NCI-H1694 treated with DMSO at 0.1 percent for 48 hours (cell line): ENCODE measurements at regions not wholly inside any gene's neighbourhood (a gene's known extent, or its start where the extent isn't known, plus 50 kb on each side); places are given as distances from the start of the nearest gene placed in this dataset.
"Not testable (repeated sequence)": the region's sequence is repeated elsewhere in the genome, so short reads cannot be mapped to it uniquely, and the experiment has no call there.

Experiments
- DNase-seq: peaks from one replicate; lab custom pipeline; 2025; lab: John Stamatoyannopoulos, UW

GRCh38 chr5:125612181-125612721 lies 811.0 kb upstream of the GRAMD2B start:
- DNase-seq, result no peak

DNA sequence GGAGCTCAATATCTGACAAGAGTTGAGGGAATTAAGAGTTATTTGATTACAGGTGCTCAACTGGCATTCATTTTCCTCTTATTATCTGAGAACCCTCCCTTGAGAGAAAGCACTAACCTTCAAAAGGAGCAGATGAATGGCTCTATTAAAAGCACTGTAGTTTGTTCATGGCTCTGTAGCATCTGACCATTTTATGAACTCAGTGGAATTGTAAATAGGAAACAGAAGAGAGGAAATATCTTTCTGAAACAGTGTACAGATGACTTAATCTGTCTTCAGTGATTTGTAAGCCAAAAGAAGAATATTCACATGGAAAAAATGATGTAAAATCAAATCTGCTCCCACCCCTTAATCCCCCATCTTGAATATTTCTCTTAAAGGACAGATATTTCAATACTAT lies 810.4 kb upstream of the GRAMD2B start:
- DNase-seq, result no peak

GRCh38 chr5:125630237-125630636 lies 793.0 kb upstream of the GRAMD2B start:
- no peak for DNase-seq

DNA sequence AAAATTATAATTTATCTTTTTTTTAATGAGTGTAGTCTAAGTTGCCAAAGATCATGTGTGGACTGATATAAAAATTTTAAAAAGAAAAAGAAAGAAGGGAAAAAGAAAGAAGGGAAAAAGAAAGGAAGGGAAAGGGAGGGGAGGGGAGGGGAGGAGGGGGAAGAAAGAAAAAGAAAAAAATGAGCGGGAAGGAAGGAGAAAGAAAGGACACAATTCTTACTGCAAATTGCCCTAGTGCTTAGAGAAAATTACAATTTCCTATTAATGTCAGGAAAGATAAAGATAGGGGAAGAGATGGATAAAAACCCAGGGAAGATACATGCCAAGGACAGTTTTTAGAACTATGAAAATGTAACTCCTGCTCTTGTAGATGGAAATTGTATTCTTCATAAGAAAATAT lies 789.7 kb upstream of the GRAMD2B start:
- DNase-seq, result no peak

DNA sequence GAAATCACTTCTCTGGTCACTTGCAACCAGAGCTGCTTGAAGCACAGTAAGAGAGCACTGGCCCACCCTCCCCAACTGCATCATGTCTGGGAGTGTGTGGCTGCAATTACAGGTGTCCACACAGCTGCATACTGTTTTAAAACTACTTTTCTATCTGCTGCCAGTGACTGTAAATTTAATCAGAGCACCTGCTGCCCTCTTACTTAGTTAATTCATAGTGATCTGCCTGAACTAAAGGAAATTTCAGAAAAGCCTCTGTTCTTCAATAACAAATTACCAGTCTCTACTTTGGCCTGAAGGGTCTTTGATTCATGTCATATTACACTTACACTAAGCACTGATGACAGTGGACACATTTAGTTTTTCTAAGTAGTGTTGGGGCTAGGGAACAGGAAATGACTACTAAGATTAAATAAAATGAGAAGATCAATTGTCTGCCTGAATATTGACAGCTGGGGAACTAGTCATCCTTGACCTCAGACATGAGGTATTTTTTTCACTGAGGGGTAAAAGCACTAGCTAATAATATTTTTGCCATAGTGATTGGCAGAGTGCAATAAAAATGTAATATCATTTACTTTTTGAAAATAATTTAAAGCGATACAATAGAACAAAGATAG lies 788.9 kb upstream of the GRAMD2B start:
- no peak for DNase-seq

DNA sequence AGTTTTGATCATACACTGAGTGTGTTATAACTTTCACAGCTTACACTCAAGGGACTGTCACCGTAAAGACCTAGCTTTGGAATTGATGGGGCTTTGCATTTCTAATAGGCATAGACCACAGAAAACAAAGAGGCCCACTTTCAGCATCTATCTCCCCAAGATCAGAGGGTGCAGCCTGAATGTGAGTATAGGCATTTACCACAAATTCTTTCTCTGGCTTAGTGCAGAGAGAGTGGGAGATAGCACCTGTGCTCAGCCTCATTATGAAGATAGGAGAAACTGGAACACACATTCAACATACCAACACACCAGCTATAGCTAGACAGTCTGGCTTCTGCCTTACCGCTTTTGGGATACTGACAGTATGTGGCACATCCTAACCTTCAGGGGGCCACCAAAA lies 783.4 kb upstream of the GRAMD2B start:
- no peak for DNase-seq

DNA sequence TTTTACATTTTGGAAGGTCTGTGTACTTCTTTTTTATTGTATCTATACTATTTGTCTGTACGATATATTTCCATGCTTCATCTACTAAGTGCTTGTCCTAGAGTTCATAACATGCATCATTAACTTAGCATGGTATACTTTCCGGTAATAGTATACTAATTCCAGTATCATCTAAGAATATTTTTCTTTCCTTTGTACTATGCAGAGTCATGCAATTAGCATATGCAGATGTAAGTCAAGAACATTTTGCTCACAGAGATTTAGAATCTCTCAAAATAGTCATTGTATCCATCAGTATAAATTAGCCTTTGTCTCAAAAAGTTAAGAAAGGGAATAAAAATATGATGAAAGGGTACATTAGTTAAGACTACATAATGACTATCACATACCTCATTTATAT lies 770.4 kb upstream of the GRAMD2B start:
- DNase-seq, result no peak

- no peak for DNase-seq
Observed at GRCh38 chr5:125654392-125654791, 768.8 kb upstream of the GRAMD2B start.

GRCh38 chr5:125655156-125655555 lies 768.1 kb upstream of the GRAMD2B start:
- no peak for DNase-seq

GRCh38 chr5:125657936-125658335 lies 765.3 kb upstream of the GRAMD2B start:
- DNase-seq, result no peak

DNA sequence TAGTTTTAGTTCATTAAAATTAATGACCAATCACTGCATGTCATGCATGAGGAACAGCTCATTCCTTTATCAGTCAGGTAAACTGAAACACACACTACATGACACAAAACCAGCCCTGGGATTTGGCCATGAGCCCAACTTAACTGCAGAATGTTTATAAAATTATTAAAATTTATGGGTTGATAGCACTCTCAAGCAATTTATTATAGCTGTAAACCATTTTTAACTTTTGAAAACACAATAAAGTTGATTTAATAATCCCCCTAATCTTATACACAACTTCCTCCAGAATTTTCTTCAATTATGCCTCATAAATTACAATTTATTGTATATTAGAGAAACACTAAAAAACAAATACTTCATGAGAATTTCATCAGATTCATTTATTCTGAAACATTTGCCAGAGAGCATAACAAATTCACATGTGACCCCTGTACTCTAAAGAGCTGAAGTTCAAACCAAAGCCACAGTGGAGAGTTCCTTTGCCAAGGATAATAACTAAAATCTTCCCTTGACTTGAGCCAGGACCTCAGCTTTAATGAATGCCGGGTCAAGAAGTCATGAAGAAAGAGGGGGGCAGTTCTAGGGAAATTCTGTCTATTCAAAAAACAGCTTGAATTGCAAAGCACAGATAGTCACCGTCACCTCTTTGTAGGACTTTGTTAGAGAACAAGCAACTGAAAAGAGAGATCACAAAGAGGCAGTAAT lies 763.7 kb upstream of the GRAMD2B start:
- DNase-seq, result no peak

DNA sequence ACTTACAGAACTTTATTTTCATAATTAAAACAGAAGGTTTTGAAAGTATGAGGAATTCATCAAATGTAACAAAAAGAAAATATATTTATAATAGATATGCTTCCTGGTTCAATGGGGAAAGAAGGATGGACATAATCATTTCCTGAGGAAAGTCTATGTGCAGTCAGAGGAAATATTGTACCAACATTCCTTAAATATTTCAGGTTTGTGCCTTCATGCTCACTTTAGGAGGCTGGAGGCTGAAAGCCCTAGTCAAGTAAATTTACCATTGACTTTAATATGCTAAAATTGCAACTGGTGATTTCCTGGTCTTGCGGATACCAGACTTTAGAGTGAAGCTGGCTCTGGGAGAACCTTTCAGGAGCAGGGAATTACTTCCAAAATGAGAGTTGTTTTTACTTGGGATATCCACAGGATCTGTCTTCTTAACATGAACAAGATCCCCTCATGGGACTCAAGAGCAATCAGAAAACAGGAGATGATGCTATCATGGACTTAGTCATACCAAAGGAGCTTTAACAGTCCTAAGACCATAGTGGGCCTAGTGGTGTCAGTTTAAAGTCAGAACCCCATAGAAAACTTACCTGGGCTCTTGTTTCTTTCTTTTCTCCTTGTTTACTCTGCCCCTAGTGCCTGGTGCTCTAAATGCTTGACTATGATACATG lies 762.8 kb upstream of the GRAMD2B start:
- no peak for DNase-seq

GRCh38 chr5:125661584-125661983 lies 761.6 kb upstream of the GRAMD2B start:
- no peak for DNase-seq

GRCh38 chr5:125668884-125669283 lies 754.3 kb upstream of the GRAMD2B start:
- DNase-seq, result no peak

DNA sequence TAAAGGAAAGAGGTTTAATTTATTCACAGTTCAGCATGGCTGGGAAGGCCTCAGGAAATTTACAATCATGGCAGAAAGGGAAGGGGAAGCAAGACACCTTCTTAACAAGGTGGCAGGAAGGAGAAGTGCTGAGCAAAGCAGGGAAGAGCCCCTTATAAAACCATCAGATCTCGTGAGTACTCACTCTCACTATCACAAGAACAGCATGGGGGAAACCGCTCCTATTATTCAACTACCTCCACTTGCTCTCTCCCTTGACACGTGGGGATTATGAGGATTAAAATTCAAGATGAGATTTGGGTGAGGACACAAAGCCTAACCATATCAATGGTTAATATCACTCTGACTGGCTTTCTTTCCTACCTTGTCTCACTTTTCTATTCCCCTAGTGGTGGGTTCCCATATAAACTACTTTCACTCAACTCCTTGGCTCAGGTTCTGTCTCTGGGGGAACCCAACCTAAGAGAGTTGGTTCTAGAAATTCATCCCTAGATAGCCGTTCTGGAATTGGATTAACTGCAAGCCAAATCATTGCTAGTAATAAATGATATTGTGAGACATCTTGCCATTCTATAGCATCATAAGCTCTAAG lies 749.8 kb upstream of the GRAMD2B start:
- DNase-seq, result no peak

DNA sequence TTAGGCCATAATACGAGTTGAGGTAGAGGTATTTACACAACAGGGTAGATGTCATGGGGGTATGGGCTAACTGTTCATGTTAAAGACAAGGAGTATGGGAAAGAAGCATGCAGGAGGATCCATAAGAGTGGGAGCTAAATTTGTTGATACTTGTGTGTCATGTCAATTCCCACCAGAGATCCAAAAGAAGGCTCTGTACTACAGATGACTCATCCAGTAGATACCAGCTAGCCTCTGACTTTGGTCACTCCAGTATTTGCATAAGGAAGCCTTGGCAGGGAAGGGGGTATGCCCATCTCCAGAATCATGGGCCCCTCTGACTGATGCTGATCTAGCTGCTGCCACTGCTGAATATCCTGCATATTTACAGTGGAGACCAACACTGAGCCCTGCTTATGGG lies 743.7 kb upstream of the GRAMD2B start:
- no peak for DNase-seq

GRCh38 chr5:125683669-125684068 lies 739.5 kb upstream of the GRAMD2B start:
- DNase-seq, result no peak

DNA sequence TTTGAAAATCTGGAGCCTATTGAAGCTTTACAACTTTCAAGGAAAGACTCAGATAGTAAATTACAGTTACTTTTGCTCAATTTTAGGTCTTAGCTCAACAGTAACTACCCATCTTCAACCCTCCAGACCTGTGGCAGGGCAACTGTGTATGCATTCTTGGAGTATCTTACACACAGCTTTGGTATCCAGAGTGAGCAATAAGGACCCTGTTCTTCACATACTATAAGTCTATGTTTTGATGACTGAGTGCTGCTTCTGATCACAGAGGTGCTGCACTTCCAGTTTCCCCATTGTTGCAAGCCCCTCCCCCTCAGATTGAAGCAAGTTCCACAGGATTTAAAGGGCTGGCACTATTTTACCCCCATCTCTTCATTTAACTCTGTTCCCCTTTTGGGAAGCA lies 737.4 kb upstream of the GRAMD2B start:
- DNase-seq, result no peak

- DNase-seq, result not testable (repeated sequence)
Observed at GRCh38 chr5:125691738-125692530, 731.3 kb upstream of the GRAMD2B start.

DNA sequence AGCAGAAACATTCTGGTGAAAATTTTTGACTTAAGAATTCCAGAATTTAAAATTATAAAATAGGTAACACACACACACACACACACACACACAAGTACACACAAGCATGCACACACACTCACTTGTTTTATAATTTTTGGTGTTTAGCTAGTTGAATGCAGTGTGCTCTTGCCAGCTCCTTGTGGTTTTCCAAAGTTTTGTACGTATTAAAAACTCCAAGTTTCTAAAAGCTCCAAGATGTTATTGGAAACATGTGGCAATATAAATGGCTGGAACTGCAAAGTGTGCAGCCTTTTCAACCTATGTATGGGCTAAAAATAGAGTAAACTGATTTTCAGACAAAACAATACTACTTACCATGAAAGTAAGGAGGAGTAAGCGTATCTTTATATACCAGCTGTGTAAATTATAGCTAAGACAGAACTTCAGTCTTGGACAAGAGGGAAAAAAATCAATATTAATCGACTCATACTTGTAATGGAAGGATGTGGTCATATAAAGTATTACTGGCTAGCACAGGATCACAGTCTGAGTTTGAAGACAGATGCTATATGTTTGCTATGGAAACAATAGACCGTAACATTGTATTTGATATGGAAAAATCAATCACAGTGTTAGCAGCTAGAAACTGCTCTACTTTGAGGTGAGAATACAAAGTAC lies 727.1 kb upstream of the GRAMD2B start:
- DNase-seq, result no peak

GRCh38 chr5:125696762-125697161 lies 726.4 kb upstream of the GRAMD2B start:
- no peak for DNase-seq
